ENCODE measurements at regions not wholly inside any gene's neighbourhood (a gene's known extent, or its start where the extent isn't known, plus 50 kb on each side); places are given as distances from the start of the nearest gene placed in this dataset.

GRCh38 chr10:9762966-9763656, 1254.6 kb upstream of the CELF2 start:
- ATAC-seq (no peak), DNase-seq (no peak)
- no peaks in the 10 kb centered on the region for H3K9me3 ChIP-seq
- no peak for TF ChIP-seq CTCF (IDR thresholded peaks at IDR 0.05)
- no peaks in the 10 kb centered on the region for H3K27me3 ChIP-seq (ENCODE audit: low read depth)
- no peaks in the 10 kb centered on the region for H3K4me1 ChIP-seq
- H3K27ac ChIP-seq = no peak overlapping the region
- no peak overlapping the region for H3K4me3 ChIP-seq
- intact Hi-C loops (cut with DNase I) = no loop called here
- H3K36me3 ChIP-seq = no peaks in the 10 kb centered on the region

- Histone ChIP-seq H3K4me3 (no peak overlapping the region), H3K36me3 (no peaks in the 10 kb centered on the region), H3K9me3 (no peaks in the 10 kb centered on the region), H3K27ac (no peak overlapping the region), H3K4me1 (no peaks in the 10 kb centered on the region), H3K27me3 (ENCODE audit: low read depth) (no peaks in the 10 kb centered on the region)
- intact Hi-C loops (cut with DNase I) = no loop called here
- TF ChIP-seq CTCF (IDR thresholded peaks at IDR 0.05) = no peak
- DNase-seq = no peak
- no peak for ATAC-seq
Observed at GRCh38 chr10:9766762-9767161, 1250.9 kb upstream of the CELF2 start.

GRCh38 chr10:9781666-9782065, 1236.0 kb upstream of the CELF2 start:
- Histone ChIP-seq H3K27me3 (ENCODE audit: low read depth) (no peaks in the 10 kb centered on the region), H3K36me3 (no peaks in the 10 kb centered on the region), H3K4me1 (no peaks in the 10 kb centered on the region), H3K4me3 (no peak overlapping the region), H3K27ac (no peak overlapping the region), H3K9me3 (no peaks in the 10 kb centered on the region)
- ATAC-seq (no peak), DNase-seq (no peak)
- intact Hi-C loops (cut with DNase I) = no loop called here
- TF ChIP-seq CTCF (IDR thresholded peaks at IDR 0.05) = no peak

GRCh38 chr10:9786101-9786500, 1231.6 kb upstream of the CELF2 start:
- Histone ChIP-seq H3K4me1 (no peaks in the 10 kb centered on the region), H3K4me3 (no peak overlapping the region), H3K36me3 (no peaks in the 10 kb centered on the region), H3K27ac (no peak overlapping the region), H3K9me3 (no peaks in the 10 kb centered on the region), H3K27me3 (ENCODE audit: low read depth) (no peaks in the 10 kb centered on the region)
- intact Hi-C loops (cut with DNase I) = no loop called here
- no peak for DNase-seq
- TF ChIP-seq CTCF (IDR thresholded peaks at IDR 0.05) = no peak
- ATAC-seq = no peak

- Histone ChIP-seq H3K9me3 (no peaks in the 10 kb centered on the region), H3K27ac (no peak overlapping the region), H3K27me3 (ENCODE audit: low read depth) (no peaks in the 10 kb centered on the region), H3K4me1 (no peaks in the 10 kb centered on the region), H3K36me3 (no peaks in the 10 kb centered on the region), H3K4me3 (no peak overlapping the region)
- no peak for DNase-seq
- intact Hi-C loops (cut with DNase I) = no loop called here
- TF ChIP-seq CTCF (IDR thresholded peaks at IDR 0.05) = no peak
- ATAC-seq = no peak
Observed at GRCh38 chr10:9786576-9786975, 1231.1 kb upstream of the CELF2 start.
